ENCODE measurements at regions not wholly inside any gene's neighbourhood (a gene's known extent, or its start where the extent isn't known, plus 50 kb on each side); places are given as distances from the start of the nearest gene placed in this dataset.

DNA sequence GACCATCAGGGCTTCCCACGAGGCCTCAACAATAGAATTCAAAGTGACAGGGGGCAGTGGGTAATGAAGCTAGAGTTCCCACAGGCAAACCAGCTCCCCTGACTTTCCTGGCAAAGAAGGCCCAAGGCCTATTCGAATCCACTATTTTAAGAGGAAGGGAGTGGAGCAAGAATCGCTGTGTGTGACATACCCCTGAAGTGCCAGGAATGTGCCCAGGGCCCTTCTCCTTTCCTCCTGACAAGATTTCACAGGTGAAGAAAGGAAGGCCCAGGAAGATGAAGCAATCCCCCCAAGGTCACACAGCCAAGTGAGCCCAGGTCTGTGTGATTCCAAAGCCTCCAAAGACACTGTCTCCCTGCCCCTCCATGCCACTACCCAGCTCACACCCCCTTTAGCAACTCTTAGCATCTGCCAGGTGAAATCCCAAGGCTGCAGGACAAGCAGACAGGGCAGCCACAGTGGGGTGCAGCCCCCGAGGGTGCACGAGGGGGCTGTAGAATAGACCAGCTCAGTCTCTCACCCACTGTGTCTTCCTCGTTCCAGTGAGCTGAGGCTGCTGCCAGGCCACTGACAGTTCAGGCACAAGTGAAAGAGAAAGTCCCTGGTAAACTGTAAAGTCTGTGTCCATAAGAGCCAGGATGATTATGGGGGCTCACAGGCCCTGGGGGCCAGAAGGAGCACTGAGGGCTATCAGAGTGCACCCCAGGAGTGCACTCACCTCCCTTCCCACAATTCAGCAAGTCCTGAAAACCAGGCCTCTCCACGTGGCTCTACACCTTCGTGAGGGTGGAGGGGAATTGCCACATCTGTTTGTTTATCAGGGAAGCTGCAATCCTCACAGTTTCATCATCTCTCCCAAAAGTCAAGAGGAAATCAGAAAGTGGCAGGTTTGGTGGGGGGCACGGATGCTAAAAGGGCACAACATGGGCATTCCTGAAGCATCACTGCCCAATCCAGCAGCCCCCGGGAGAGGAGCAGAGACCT is 70.8 kb upstream of the ZMIZ1 start:
- no peaks in the 10 kb centered on the region for H4K20me1 ChIP-seq (ENCODE audit: insufficient read depth)
- no peaks in the 10 kb centered on the region for H3K9me3 ChIP-seq
- peaks cover 0 to 34% of the 10 kb centered on the region in 2 experiments; a peak in 1 of 4 replicates for H3K4me1 ChIP-seq (ENCODE audit: control insufficient read depth in 1 of 2, insufficient read depth in 2 of 2, low read depth in 1 of 2, low read length in 1 of 2)
- 68% methylated on average over 9 of the region's 10 CpGs for whole genome bisulfite sequencing (ENCODE audit: low lambda C conversion rate)
- CTCF ChIA-PET = interaction anchor here (0.6 to 1.4 kb wide), 4 partner anchors 14 to 925 kb away, joined by 3 to 12 read pairs (median 3); no protein-coding TSS in a partner anchor
- H3K36me3 ChIP-seq (replicated peaks in 1 of 2; ENCODE audit: control insufficient read depth in 1 of 2, insufficient read depth in 2 of 2, low read length in 1 of 2) = no peaks in the 10 kb centered on the region
- H3K9ac ChIP-seq = no peak overlapping the region
- H3K79me2 ChIP-seq (ENCODE audit: insufficient read depth) = no peaks in the 10 kb centered on the region
- no peak for DNase-seq
- TF ChIP-seq GABPA (IDR thresholded peaks at IDR 0.05; ENCODE audit: low read depth) (no peak), FOXJ3 (CRISPR knock-in tag; IDR thresholded peaks at IDR 0.05) (no peak), YY1 (IDR thresholded peaks at IDR 0.05; ENCODE audit: low read depth) (no peak), NFIC (IDR thresholded peaks at IDR 0.05; ENCODE audit: borderline replicate concordance) (no peak), EP300 (IDR thresholded peaks at IDR 0.05; ENCODE audit: borderline replicate concordance in 1 of 2, low read depth in 1 of 2, low read length in 1 of 2) (no peak), MEF2A (IDR thresholded peaks at IDR 0.05; ENCODE audit: borderline replicate concordance, low read depth) (no peak), TEAD4 (IDR thresholded peaks at IDR 0.05; ENCODE audit: borderline replicate concordance, insufficient read depth) (no peak), TAF1 (IDR thresholded peaks at IDR 0.05; ENCODE audit: borderline replicate concordance, low read depth, low read length) (no peak), SIN3A (IDR thresholded peaks at IDR 0.05; ENCODE audit: borderline replicate concordance, low read depth, low read length) (no peak), RXRA (IDR thresholded peaks at IDR 0.05; ENCODE audit: borderline replicate concordance, low read depth) (no peak)
- TF ChIP-seq, protein P1, sequence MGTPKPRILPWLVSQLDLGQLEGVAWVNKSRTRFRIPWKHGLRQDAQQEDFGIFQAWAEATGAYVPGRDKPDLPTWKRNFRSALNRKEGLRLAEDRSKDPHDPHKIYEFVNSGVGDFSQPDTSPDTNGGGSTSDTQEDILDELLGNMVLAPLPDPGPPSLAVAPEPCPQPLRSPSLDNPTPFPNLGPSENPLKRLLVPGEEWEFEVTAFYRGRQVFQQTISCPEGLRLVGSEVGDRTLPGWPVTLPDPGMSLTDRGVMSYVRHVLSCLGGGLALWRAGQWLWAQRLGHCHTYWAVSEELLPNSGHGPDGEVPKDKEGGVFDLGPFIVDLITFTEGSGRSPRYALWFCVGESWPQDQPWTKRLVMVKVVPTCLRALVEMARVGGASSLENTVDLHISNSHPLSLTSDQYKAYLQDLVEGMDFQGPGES (IDR thresholded peaks at IDR 0.05; ENCODE audit: low read depth, low read length) = no peak
- TF ChIP-seq, protein P2, sequence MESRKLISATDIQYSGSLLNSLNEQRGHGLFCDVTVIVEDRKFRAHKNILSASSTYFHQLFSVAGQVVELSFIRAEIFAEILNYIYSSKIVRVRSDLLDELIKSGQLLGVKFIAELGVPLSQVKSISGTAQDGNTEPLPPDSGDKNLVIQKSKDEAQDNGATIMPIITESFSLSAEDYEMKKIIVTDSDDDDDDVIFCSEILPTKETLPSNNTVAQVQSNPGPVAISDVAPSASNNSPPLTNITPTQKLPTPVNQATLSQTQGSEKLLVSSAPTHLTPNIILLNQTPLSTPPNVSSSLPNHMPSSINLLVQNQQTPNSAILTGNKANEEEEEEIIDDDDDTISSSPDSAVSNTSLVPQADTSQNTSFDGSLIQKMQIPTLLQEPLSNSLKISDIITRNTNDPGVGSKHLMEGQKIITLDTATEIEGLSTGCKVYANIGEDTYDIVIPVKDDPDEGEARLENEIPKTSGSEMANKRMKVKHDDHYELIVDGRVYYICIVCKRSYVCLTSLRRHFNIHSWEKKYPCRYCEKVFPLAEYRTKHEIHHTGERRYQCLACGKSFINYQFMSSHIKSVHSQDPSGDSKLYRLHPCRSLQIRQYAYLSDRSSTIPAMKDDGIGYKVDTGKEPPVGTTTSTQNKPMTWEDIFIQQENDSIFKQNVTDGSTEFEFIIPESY (IDR thresholded peaks at IDR 0.05; ENCODE audit: borderline replicate concordance, low read depth) = no peak
- H3K27ac ChIP-seq (ENCODE audit: low read depth in 2 of 2, low read length in 1 of 2) = 0 out of 4 replicates have a peak overlapping the region, but pooled peaks of 1 of the 2 experiments have one; percentile 4
- H3K27me3 ChIP-seq (ENCODE audit: insufficient read depth) = no peaks in the 10 kb centered on the region
- H2AFZ ChIP-seq (ENCODE audit: low read depth) = no peak overlapping the region
- H3K4me3 ChIP-seq (ENCODE audit: low read depth in 2 of 2, low read length in 1 of 2) = no peak overlapping the region
- POLR2A ChIA-PET = interaction anchor here (0.9 kb wide), 1 partner anchor 21 kb away, joined by 3 read pairs; no protein-coding TSS in a partner anchor
- H3K4me2 ChIP-seq = no peak overlapping the region
- no peaks in the 10 kb centered on the region for H3K9me2 ChIP-seq
- H3F3A ChIP-seq (replicated peaks; ENCODE audit: insufficient read depth) = no peaks in the 10 kb centered on the region
